ENCODE measurements at regions not wholly inside any gene's neighbourhood (a gene's known extent, or its start where the extent isn't known, plus 50 kb on each side); places are given as distances from the start of the nearest gene placed in this dataset.

DNA sequence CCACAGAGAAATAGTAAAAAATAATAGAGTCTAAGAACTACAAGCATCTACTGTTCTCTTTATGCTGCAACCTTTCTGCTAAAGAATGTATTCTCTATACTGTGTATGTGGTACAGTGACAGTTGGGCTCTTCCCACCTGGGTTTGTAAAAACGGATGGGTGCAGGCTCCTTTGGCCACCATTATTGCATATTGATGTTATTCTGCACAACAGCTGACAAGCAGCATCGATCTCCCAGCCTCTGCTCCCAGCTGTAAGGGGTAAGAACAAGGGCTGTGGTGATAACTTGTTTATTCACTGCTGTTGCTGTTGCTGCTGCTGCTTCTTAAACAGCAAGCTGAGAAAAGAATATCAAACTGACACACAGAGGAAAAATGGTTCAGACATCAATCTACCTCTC is 56.1 kb downstream of the KCNRG start:
- no peak for FAIRE-seq

- no peak for FAIRE-seq
Observed at GRCh38 chr13:50072676-50073075, 57.4 kb downstream of the KCNRG start.

- no peak for FAIRE-seq
Observed at GRCh38 chr13:50073340-50073739, 58.1 kb downstream of the KCNRG start.

DNA sequence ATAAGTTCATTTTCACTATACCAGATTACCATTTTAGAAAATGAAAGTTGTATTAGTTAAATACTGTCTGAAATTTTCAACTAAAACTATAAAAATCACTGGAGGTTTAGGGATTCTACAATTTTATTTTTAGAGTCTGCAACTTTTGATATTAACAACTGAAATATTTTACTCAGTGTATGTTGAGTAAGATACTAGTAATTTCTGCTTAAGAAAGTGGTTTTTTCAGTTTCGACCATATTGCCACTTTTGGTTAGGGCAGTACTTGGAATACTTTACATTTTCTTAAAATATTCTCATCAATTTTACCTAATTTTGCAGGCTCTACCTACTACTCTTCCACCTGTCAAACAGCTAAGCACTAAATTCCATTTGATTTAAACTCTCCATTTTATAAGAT is 59.6 kb downstream of the KCNRG start:
- no peak for FAIRE-seq

DNA sequence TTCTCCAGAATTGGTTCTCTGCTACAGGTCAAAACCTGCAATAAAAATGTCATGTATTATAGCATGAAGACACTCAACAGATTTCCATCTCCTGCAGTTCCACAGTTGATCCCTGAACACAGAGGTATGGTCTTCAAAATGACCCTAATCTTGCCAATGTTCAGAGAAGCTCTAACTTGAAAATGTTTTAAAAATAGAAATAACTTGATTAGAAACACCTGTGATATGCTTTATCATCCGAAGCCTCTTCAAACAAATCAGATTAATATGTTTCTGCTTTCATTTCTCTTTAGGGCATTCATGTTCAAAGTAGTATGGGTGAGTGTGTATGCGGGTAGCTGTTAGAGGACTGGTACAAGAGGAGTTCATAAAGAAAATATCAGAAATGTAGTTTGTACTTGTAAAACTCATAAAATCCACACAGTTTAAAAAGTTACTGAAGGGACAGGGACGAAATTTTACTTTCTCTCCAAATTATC is 60.4 kb downstream of the KCNRG start:
- FAIRE-seq: no peak

- peak; percentile 55 for FAIRE-seq
Observed at GRCh38 chr13:50077431-50077830, 62.2 kb downstream of the KCNRG start.

DNA sequence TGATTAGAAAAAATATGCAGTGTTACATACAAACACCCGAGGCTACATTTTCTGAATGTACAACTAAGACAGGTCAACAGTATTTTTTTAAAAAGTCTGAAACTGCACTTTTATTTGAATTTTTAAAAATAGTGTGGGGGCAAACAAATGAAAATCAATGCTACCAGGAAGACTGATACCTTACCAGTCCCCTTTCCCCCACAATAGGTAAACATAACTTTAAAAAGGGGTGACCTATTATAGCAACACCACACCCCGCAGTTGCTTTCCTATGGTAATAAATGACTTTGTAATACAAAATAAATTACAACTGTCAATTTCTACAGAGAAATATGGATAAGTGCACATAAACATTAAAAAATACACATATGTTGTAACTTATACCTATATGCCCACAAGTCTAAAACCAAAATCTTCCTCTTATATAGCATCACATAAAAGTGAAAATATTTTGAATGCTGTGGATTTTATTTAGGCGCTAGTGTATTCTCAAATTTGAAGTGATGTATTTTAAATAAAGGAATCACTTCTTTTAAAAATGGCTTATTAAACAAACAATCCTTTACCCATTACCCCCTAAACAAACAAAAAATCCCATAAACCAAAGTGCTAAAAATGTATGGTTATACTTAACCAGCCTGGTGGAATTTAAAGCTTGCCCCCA is 63.1 kb downstream of the KCNRG start:
- no peak for FAIRE-seq

- FAIRE-seq: no peak
Observed at GRCh38 chr13:50078895-50079654, 63.8 kb downstream of the KCNRG start.

DNA sequence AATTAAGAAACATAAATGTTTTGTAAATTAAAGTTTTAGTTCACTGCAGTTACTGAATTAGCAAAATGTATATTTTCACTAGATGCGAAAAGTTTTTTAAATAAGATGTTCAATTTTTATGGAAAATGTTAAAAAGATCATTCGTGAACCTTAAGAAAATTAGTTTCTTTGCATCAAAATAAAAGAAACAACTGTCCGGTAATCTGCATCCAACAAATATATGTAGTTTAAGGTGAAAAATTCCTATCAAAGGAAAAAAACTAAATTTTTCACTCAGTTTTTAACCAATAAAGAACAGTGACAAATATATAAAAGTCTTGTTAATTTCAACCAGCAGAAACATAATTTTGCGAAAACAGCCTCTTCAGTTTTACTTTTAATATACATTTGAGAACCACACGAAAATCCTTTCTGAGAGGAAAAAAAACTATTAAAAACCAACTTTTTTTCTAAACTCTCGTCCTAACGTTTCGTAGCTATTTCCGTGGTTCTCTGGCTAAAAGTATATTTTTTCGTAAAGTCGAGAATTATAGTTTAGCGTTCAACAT is 64.5 kb downstream of the KCNRG start:
- no peak for FAIRE-seq

DNA sequence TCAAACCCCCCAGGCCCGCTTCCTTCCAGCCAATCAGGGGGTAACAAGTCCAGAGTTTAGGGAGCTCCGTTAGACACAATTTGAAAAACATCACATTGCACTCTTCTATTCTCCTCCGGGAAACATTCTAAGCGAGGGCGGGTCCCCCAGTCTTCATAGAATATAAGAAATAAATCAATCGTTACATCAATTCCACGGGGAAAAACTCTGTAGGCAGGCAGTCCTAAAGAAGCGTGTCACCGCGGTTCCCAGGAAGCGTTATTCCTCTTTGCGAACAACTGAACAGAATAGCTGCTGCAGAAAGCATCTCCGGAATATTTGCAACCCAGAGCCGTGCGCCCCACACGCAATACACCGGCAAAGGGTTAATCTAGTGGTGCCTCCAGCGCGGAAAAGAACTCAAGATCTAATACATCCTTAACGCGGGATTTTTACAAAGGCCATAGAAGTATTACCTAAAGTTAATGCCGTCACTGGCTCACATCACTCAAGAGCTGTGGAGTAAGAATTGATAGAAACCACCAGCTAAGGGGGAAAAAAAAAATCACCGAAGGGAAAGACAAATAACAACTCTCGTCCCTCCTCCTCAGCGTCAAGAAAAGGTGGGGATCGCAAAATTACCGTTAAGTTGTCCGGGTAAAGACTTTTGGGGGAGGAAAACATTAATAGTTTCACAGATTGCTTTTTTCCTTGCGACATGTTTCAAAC is 65.1 kb downstream of the KCNRG start:
- FAIRE-seq: no peak

GRCh38 chr13:50080911-50081678 is 65.9 kb downstream of the KCNRG start:
- FAIRE-seq: no peak

- peak; percentile 84 for FAIRE-seq
Observed at GRCh38 chr13:50081679-50082425, 66.6 kb downstream of the KCNRG start.

DNA sequence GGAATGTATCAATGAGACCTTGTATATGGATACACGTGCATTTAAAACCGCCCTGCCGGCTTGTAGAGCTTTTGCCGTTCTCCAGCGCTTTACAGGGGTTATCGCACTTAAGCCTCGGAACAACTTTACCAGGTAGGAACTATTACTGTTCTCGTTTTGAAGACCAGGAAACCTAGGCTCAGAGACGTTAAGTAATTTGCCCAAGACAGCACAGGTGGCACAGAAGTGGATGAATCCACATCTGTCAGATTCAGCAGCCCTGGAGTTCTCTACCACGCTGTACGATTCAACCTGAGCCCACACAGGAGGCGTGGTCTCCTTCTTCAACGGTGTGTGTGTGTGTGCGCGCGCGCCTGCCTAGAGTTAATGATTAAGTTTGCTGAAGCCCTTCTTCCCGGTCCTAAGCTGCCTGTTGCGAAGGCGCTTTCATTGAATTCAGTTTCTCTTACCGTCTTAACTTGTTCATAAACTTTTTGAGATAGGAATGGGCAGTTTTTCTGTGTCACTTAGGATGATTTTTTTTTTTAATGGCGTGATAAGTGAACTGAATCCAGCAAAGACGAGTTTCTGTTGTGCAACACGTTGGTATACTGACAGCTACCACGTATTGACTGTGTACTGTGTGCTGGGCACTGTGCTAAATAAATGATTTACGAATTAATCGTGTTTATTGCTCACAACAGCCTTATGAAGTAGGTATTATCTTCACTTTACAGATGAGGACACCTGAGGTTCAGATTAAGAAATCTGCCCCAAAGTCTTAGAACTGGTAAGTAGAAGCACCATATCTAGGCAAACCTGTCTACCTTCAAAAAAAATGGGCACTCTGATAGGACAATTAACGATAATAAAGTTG is 67.4 kb downstream of the KCNRG start:
- FAIRE-seq: peak; percentile 47

DNA sequence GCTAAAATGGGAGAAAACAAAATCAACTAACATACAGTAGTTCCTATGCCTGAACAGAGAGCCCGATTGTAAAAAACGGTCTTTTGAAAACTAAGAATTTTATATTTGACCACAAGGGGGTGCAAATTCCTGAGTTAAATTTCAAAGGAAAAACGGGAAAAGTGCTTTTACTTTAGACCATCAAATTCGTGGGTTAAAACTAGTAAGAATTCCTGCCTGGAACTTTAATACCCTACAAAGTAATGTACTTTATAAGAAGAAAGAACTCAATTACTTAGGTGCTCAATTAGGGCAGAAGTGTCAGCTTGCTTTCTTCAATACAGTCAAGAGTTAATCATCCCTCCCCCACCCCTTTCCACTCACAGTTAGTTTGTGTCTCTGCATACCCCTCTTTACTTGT is 69.8 kb downstream of the KCNRG start:
- peak; percentile 28 for FAIRE-seq

- FAIRE-seq: no peak
Observed at GRCh38 chr13:50089633-50090032, 74.4 kb downstream of the KCNRG start.

DNA sequence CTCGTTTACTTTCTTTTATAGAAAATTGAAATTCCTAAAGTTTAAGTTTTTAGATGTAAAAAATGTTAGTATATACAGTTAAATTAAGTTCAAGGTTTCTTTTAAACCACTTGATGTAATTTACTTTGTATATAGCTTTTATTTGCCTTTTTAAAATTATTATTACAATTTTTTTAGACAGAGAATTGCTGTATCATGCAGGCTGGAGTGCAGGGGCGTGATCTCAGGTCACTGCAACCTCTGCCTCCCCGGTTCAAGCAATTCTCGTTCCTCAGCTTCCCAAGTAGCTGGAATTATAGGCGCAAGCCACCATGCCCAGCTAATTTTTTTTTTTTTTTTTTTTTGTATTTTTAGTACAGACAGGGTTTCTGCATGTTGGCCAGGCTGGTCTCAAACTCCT is 75.0 kb downstream of the KCNRG start:
- FAIRE-seq: peak; percentile 45

DNA sequence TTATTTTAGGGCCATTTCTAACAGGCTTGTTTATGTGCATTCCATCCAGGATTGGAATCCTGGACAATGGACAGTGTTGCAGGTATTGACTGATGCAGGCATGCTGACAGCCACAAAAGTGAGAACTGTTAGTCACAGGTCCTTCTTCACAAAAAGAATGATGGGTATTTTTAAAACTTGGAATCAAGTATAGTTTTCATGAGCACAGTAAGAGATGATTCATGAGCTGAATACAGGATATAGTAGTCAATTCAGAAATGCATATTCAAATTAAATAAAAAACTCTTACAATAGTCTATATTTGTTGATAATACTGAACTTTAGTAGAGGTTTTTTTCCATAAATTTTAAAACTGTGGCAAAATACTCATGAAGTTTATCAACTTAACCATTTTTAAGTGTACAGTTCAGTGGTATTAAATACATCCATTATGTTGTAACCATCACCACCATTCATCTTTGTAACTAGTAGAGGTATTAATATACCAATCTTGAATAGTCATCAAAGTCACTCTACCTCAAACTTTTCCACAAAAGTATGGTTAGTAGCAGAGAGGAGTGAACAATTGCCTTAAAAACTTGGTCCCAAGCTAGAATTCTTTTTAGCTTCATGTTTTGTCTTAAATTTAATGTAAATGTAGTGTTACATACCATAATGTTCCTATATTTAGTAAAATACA is 79.5 kb downstream of the KCNRG start:
- no peak for FAIRE-seq

GRCh38 chr13:50098693-50099092 is 83.4 kb downstream of the KCNRG start:
- FAIRE-seq: no peak

DNA sequence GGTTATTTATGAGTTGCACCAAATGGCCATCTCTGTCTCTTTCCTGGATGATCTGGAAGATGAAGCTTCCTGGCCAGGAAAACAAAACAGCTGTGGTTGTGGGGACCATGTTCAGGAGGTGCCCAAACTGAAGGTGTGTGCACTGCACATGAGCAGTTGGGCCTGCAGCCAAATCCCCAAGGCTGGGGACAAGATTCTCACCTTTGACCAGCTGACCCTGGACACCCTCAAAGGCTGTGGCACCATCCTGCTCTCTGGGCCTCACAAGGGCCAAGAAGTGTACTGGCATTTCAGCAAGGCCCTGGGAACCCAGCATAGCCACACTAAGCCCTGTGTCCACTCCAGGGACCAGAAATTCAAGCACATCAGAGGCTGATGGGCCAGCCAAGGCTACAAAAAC is 84.2 kb downstream of the KCNRG start:
- no peak for FAIRE-seq

GRCh38 chr13:50101590-50101989 is 86.3 kb downstream of the KCNRG start:
- FAIRE-seq: no peak
